ENCODE measurements at regions not wholly inside any gene's neighbourhood (a gene's known extent, or its start where the extent isn't known, plus 50 kb on each side); places are given as distances from the start of the nearest gene placed in this dataset.

DNA sequence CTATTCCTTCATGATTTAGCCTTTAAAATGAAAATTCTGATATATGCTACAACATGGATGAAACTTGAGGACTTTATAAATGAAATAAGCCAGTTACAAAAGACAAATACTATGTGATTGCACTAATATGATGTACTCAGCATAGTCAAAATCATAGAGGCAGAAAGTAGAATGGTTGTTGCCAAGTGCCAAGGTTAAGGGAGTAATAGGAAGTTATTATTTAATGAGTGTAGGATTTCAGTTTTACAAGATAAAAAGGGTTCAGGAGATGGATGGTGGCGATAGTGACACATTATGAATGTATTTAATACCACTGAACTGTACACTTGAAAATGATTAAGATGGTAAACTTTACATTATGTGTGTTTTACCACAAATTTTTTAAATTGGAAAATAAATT is 73.1 kb upstream of the FMN2 start:
- Histone ChIP-seq H3K79me2 (ENCODE audit: insufficient read depth, low read depth, low read length) (no peaks in the 10 kb centered on the region), H4K20me1 (ENCODE audit: insufficient read depth, low read length) (no peaks in the 10 kb centered on the region), H3K9me2 (ENCODE audit: insufficient read depth, low read length) (no peaks in the 10 kb centered on the region), H3K4me3 (ENCODE audit: low read depth, low read length, poor library complexity, severe bottlenecking) (no peak overlapping the region), H3K36me3 (ENCODE audit: insufficient read depth, low read length) (no peaks in the 10 kb centered on the region), H3K27ac (ENCODE audit: low read depth, low read length, poor library complexity, severe bottlenecking) (no peak overlapping the region), H3K9me3 (ENCODE audit: low read length) (peaks cover 11% of the 10 kb centered on the region; the same call in 1 of the 2 replicates), H3K4me1 (ENCODE audit: insufficient read depth, low read length, poor library complexity, severe bottlenecking) (no peaks in the 10 kb centered on the region), H2AFZ (ENCODE audit: low read length) (no peak overlapping the region), H3K4me2 (ENCODE audit: low read length) (no peak overlapping the region)
- intact Hi-C loops (cut with micrococcal nuclease; ENCODE audit: unreplicated experiment), result no loop called here
- ChIA-PET POLR2A (no interaction called here), CTCF (ENCODE audit: unreplicated experiment) (no interaction called here)
- DNase-seq (ENCODE audit: low spot score), result no peak
- no peak for TF ChIP-seq EZH2phosphoT487 (IDR thresholded peaks at IDR 0.05; ENCODE audit: borderline replicate concordance, low read depth, low read length)
- TF ChIP-seq, protein P1, sequence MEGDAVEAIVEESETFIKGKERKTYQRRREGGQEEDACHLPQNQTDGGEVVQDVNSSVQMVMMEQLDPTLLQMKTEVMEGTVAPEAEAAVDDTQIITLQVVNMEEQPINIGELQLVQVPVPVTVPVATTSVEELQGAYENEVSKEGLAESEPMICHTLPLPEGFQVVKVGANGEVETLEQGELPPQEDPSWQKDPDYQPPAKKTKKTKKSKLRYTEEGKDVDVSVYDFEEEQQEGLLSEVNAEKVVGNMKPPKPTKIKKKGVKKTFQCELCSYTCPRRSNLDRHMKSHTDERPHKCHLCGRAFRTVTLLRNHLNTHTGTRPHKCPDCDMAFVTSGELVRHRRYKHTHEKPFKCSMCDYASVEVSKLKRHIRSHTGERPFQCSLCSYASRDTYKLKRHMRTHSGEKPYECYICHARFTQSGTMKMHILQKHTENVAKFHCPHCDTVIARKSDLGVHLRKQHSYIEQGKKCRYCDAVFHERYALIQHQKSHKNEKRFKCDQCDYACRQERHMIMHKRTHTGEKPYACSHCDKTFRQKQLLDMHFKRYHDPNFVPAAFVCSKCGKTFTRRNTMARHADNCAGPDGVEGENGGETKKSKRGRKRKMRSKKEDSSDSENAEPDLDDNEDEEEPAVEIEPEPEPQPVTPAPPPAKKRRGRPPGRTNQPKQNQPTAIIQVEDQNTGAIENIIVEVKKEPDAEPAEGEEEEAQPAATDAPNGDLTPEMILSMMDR (conservative IDR thresholded peaks at IDR 0.05; ENCODE audit: low read length), result no peak
- BruUV-seq (replicated peaks), result no TSS peak

GRCh38 chr1:240019524-240019923 is 72.2 kb upstream of the FMN2 start:
- no peak for DNase-seq (ENCODE audit: low spot score)
- Histone ChIP-seq H3K4me3 (ENCODE audit: low read depth, low read length, poor library complexity, severe bottlenecking) (no peak overlapping the region), H4K20me1 (ENCODE audit: insufficient read depth, low read length) (no peaks in the 10 kb centered on the region), H3K9me3 (ENCODE audit: low read length) (peaks cover 11% of the 10 kb centered on the region; the same call in 1 of the 2 replicates), H3K79me2 (ENCODE audit: insufficient read depth, low read depth, low read length) (no peaks in the 10 kb centered on the region), H3K27ac (ENCODE audit: low read depth, low read length, poor library complexity, severe bottlenecking) (no peak overlapping the region), H2AFZ (ENCODE audit: low read length) (no peak overlapping the region), H3K36me3 (ENCODE audit: insufficient read depth, low read length) (no peaks in the 10 kb centered on the region), H3K4me2 (ENCODE audit: low read length) (no peak overlapping the region), H3K9me2 (ENCODE audit: insufficient read depth, low read length) (no peaks in the 10 kb centered on the region), H3K4me1 (ENCODE audit: insufficient read depth, low read length, poor library complexity, severe bottlenecking) (no peaks in the 10 kb centered on the region)
- BruUV-seq (replicated peaks), result no TSS peak
- intact Hi-C loops (cut with micrococcal nuclease; ENCODE audit: unreplicated experiment), result no loop called here
- ChIA-PET CTCF (ENCODE audit: unreplicated experiment) (no interaction called here), POLR2A (interaction anchor here (0.6 kb wide), 1 partner anchor 602 kb away, joined by 7 read pairs; no protein-coding TSS in a partner anchor)
- TF ChIP-seq, protein P1 (conservative IDR thresholded peaks at IDR 0.05; ENCODE audit: low read length), result no peak
- TF ChIP-seq EZH2phosphoT487 (IDR thresholded peaks at IDR 0.05; ENCODE audit: borderline replicate concordance, low read depth, low read length), result no peak

DNA sequence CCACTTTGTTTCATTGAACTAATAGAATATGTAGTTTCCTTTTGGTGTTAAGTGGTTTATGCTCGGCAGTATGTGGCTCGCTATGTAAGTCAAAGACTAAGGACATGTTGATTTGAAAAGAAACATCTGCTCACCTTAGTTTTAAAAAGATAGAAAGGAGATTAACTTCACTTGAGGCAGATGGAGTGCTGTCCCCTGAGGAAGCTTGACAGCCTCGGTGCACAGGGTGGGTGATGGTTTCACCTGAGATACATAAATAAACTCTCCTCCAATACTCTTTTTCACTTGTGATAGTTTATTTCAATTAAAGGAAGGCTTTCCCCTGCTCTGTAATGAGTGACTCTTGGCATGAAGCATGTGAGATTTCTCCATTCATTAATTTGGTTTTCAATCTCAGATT is 70.8 kb upstream of the FMN2 start:
- Histone ChIP-seq H3K4me2 (ENCODE audit: low read length) (no peak overlapping the region), H4K20me1 (ENCODE audit: insufficient read depth, low read length) (no peaks in the 10 kb centered on the region), H3K4me3 (ENCODE audit: low read depth, low read length, poor library complexity, severe bottlenecking) (no peak overlapping the region), H3K4me1 (ENCODE audit: insufficient read depth, low read length, poor library complexity, severe bottlenecking) (no peaks in the 10 kb centered on the region), H3K79me2 (ENCODE audit: insufficient read depth, low read depth, low read length) (no peaks in the 10 kb centered on the region), H3K9me2 (ENCODE audit: insufficient read depth, low read length) (no peaks in the 10 kb centered on the region), H3K27ac (ENCODE audit: low read depth, low read length, poor library complexity, severe bottlenecking) (no peak overlapping the region), H2AFZ (ENCODE audit: low read length) (no peak overlapping the region), H3K9me3 (ENCODE audit: low read length) (peaks cover 11% of the 10 kb centered on the region; the same call in 1 of the 2 replicates), H3K36me3 (ENCODE audit: insufficient read depth, low read length) (no peaks in the 10 kb centered on the region)
- TF ChIP-seq, protein P1 (conservative IDR thresholded peaks at IDR 0.05; ENCODE audit: low read length), result no peak
- TF ChIP-seq EZH2phosphoT487 (IDR thresholded peaks at IDR 0.05; ENCODE audit: borderline replicate concordance, low read depth, low read length), result no peak
- intact Hi-C loops (cut with micrococcal nuclease; ENCODE audit: unreplicated experiment), result loop anchor here (10.0 kb wide), 1 partner anchor 164 kb away; no protein-coding TSS in a partner anchor
- ChIA-PET POLR2A (interaction anchor here (0.6 to 0.7 kb wide), 2 partner anchors 168 to 495 kb away, joined by 3 read pairs; no protein-coding TSS in a partner anchor), CTCF (ENCODE audit: unreplicated experiment) (no interaction called here)
- BruUV-seq (replicated peaks), result no TSS peak
- no peak for DNase-seq (ENCODE audit: low spot score)

All from OCI-LY7 (cell line).